GM23248 (cell line): ENCODE measurements at regions not wholly inside any gene's neighbourhood (a gene's known extent, or its start where the extent isn't known, plus 50 kb on each side); places are given as distances from the start of the nearest gene placed in this dataset.

ENCODE experiments used
- DNase-seq: peaks from one replicate; pipeline ENCODE4 v3.0.0-alpha.2; 2015
- H2AFZ ChIP-seq: fragments of 200-600 bp; sonication (generic); 2 replicates; pipeline ENCODE4 v1.6.1; 2016; ENCODE audit warnings: antibody characterized with exemption
- H3F3A ChIP-seq: fragments of 200-600 bp; sonication (generic); 2 replicates; pipeline ENCODE4 v1.6.1; 2016; ENCODE audit warnings: mild to moderate bottlenecking, antibody characterized with exemption, mixed run types; ENCODE audit not compliant: insufficient read depth
- H3K27ac ChIP-seq: fragments of 200-600 bp; sonication (generic); 2 replicates; pipeline ENCODE4 v1.5.1; 2016; ENCODE audit warnings: mild to moderate bottlenecking
- H3K27me3 ChIP-seq: fragments of 200-600 bp; sonication (generic); replicated peaks from 2 replicates; pipeline ENCODE4 v1.6.1; 2016; ENCODE audit warnings: mild to moderate bottlenecking; ENCODE audit not compliant: insufficient read depth
- H3K36me3 ChIP-seq: fragments of 200-600 bp; sonication (generic); 2 replicates; pipeline ENCODE4 v1.6.1; 2016; ENCODE audit warnings: low read depth, mild to moderate bottlenecking
- H3K4me1 ChIP-seq: fragments of 200-600 bp; sonication (generic); 2 replicates; pipeline ENCODE4 v1.6.1; 2016; ENCODE audit warnings: mild to moderate bottlenecking; ENCODE audit not compliant: insufficient read depth
- H3K4me2 ChIP-seq: fragments of 200-600 bp; sonication (generic); one replicate; pipeline ENCODE4 v1.6.1; 2016; ENCODE audit warnings: mild to moderate bottlenecking; ENCODE audit not compliant: unreplicated experiment
- H3K4me3 ChIP-seq: fragments of 200-600 bp; sonication (generic); 2 replicates; pipeline ENCODE4 v1.5.1; 2016; ENCODE audit warnings: mild to moderate bottlenecking
- H3K79me2 ChIP-seq: fragments of 200-600 bp; sonication (generic); 2 replicates; pipeline ENCODE4 v1.6.1; 2016; ENCODE audit warnings: mild to moderate bottlenecking; ENCODE audit not compliant: insufficient read depth
- H3K9ac ChIP-seq: fragments of 200-600 bp; sonication (generic); 2 replicates; pipeline ENCODE4 v1.6.1; 2016; ENCODE audit warnings: mild to moderate bottlenecking
- H3K9me2 ChIP-seq: fragments of 200-600 bp; sonication (generic); 2 replicates; pipeline ENCODE4 v1.6.1; 2016; ENCODE audit warnings: mixed run types, mild to moderate bottlenecking, moderate library complexity; ENCODE audit not compliant: insufficient read depth
- H3K9me3 ChIP-seq: fragments of 200-600 bp; sonication (generic); one replicate; pipeline ENCODE4 v1.6.1; 2017; ENCODE audit warnings: low read depth
- H4K20me1 ChIP-seq: fragments of 200-600 bp; sonication (generic); 2 replicates; pipeline ENCODE4 v1.6.0; 2016; ENCODE audit not compliant: insufficient read depth
- EZH2 ChIP-seq: fragments of 200-600 bp; sonication (generic); IDR thresholded peaks from 2 replicates; pipeline ENCODE4 v1.6.1; 2018; ENCODE audit warnings: antibody characterized with exemption, mild to moderate bottlenecking; ENCODE audit not compliant: insufficient read depth, poor library complexity, severe bottlenecking
- EZH2phosphoT487 ChIP-seq: fragments of 200-600 bp; sonication (generic); IDR thresholded peaks from 2 replicates; pipeline ENCODE4 v1.6.1; 2018; ENCODE audit warnings: antibody characterized with exemption, moderate library complexity, mild to moderate bottlenecking, low read depth; ENCODE audit not compliant: insufficient read depth
- WGBS, 2 experiments: methylation state at CpG; one replicate each; pipeline ENCODE4 v1.1.6; 2015 to 2017; ENCODE audit warnings: low lambda C conversion rate in 2 of 2, low coverage in 1 of 2; ENCODE audit errors: missing lambda C conversion rate in 2 of 2; 5-methylcytosine and 5-hydroxymethylcytosine counted together
- in situ Hi-C: fragments of 300-500 bp; cut with MboI; formaldehyde crosslinking; loops from 2 replicates; pipeline ENCODE4 v1.15.0; 2020

DNA sequence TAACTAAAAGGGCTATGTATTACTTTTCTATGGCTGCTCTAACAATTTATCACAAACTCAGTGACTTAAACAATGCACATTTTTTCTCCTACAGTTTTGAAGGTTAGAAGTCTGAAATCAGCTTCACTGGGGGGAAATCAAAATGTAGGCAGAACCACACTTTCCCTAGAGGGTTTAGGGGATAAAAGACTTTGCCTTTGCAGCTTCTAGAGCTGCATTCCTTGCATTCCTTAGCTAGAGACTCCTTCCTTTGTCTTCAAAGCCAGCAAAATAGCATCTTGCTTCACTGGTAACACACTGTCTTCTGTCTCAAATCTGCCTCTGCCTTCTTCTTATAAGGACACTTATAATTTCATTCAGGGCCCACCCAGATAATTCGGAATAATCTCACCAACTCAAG, 152.4 kb upstream of the SPIN4 start:
- DNase-seq = peak; percentile 52
- H3K9ac ChIP-seq = no peak overlapping the region
- no peaks in the 10 kb centered on the region for H3K9me3 ChIP-seq
- H3K4me3 ChIP-seq = no peak overlapping the region
- H3K9me2 ChIP-seq = no peaks in the 10 kb centered on the region
- no peak overlapping the region for H2AFZ ChIP-seq
- H3K4me2 ChIP-seq = peak overlapping the region; percentile 50
- 0 out of 2 replicates have a peak overlapping the region, but pooled peaks have one; percentile 6 for H3K27ac ChIP-seq
- H3K79me2 ChIP-seq = peaks cover 21% of the 10 kb centered on the region
- H3F3A ChIP-seq = no peaks in the 10 kb centered on the region
- no peaks in the 10 kb centered on the region for H3K27me3 ChIP-seq
- TF ChIP-seq EZH2phosphoT487 (no peak), EZH2 (no peak)
- no peaks in the 10 kb centered on the region for H3K36me3 ChIP-seq
- in situ Hi-C loops = no loop called here
- H4K20me1 ChIP-seq = no peaks in the 10 kb centered on the region
- peaks cover 21% of the 10 kb centered on the region for H3K4me1 ChIP-seq
- WGBS, 2 experiments = 0% methylated on average over 1 of the region's 1 CpG

DNA sequence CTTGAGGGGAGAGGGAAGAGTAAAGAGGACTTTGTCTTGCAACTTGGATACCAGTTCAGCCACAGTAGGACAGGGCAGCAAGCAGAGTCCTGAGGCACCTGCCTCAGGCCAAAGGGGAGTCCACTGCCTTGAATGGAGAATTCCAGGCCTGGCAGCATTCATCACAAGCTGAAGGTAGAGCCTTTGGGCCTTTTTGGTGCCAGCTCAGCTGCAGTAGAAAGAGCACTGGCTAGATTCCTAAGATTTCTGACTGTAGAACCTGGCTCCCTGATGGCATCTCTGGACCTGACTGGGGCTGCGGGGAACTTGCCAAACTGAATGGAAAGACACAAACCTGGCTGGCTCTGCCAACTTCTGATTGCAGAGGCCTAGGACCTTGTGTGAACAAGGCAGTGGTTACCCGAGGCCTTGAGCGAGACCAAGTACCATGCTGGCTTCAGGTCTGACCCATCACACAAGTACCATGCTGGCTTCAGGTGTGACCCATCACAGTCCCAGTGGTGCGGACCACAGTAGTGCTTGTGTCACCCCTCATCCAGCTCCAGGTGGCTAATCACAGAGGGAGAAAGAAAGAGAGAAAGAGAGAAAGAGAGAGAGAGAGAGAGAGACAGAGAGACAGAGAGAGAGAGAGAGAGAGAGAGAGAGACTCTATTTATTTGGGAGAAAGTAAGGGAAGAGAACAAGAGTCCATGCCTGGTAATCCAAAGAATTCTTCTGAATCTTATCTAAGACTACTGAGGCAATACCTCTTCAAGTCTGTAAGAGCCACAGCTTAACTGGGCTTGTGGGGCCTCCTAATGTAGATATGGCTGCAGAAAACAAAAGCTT, 137.6 kb upstream of the SPIN4 start:
- Histone ChIP-seq H3K27ac (no peak overlapping the region), H3K9me3 (no peaks in the 10 kb centered on the region), H3K9ac (no peak overlapping the region), H3K9me2 (no peaks in the 10 kb centered on the region), H3K4me3 (no peak overlapping the region), H2AFZ (no peak overlapping the region), H3F3A (no peaks in the 10 kb centered on the region), H3K79me2 (peaks cover 19% of the 10 kb centered on the region), H3K4me1 (no peaks in the 10 kb centered on the region), H3K27me3 (no peaks in the 10 kb centered on the region), H3K36me3 (no peaks in the 10 kb centered on the region), H4K20me1 (no peaks in the 10 kb centered on the region), H3K4me2 (no peak overlapping the region)
- no peak for DNase-seq
- in situ Hi-C loops = no loop called here
- 98 to 100% methylated on average over 3 to 4 of the region's 4 CpGs for WGBS, 2 experiments
- TF ChIP-seq EZH2phosphoT487 = no peak
- TF ChIP-seq EZH2 = no peak

DNA sequence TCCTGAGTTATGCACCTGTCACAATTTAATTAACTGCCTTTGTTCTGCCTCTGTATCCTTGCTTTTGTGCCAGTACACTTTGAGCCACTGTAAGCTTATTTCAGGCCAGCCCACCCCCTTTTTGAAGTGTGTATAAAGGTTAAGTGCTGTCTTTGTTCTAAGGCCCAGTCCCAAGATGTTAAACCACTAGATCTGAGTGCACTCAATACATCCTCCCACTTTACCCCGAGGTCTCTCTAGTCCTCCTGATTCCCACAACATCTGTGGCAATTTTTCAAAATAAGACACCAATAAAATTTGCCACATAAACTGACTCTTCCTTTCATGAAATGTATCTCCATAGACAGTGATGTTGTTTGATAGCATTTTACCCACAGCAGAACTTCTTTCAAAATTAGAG, 124.1 kb upstream of the SPIN4 start:
- H3K27ac ChIP-seq = no peak overlapping the region
- H3K4me2 ChIP-seq = no peak overlapping the region
- no peaks in the 10 kb centered on the region for H3F3A ChIP-seq
- no peak for TF ChIP-seq EZH2phosphoT487
- no peak for TF ChIP-seq EZH2
- 50 to 92% methylated on average over 1 of the region's 1 CpG for WGBS, 2 experiments
- H3K4me3 ChIP-seq = no peak overlapping the region
- no peaks in the 10 kb centered on the region for H3K9me3 ChIP-seq
- no peaks in the 10 kb centered on the region for H3K27me3 ChIP-seq
- no peak overlapping the region for H3K9ac ChIP-seq
- in situ Hi-C loops = no loop called here
- no peaks in the 10 kb centered on the region for H3K4me1 ChIP-seq
- no peaks in the 10 kb centered on the region for H4K20me1 ChIP-seq
- H3K9me2 ChIP-seq = no peaks in the 10 kb centered on the region
- no peak for DNase-seq
- H3K79me2 ChIP-seq = peaks cover 10% of the 10 kb centered on the region; the same call in 1 of the 2 replicates
- H2AFZ ChIP-seq = no peak overlapping the region
- H3K36me3 ChIP-seq = no peaks in the 10 kb centered on the region

DNA sequence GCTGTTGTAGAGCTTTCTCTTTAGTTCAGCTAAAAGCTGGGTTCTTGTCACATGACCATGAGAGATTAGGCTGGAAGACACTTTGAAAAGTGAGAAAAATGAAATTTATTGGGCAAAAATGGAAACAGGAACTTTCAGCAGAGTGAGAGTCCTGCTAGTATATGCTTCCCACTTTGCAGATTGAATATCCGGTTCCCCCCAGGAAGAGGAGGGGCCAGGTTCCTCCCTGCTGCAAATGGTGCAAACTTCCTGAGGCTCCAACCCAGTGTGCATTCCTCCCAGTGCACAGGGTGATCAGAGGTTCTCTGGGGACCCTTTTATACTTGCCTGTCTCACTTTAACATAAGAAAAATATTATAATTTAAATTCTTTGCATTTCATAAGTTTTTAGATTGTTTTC, 119.9 kb upstream of the SPIN4 start:
- no peaks in the 10 kb centered on the region for H3F3A ChIP-seq
- no peak for DNase-seq
- no peak overlapping the region for H2AFZ ChIP-seq
- H3K9me2 ChIP-seq = no peaks in the 10 kb centered on the region
- in situ Hi-C loops = no loop called here
- no peaks in the 10 kb centered on the region; the same call in 1 of the 2 replicates for H3K79me2 ChIP-seq
- no peak overlapping the region for H3K9ac ChIP-seq
- no peak overlapping the region for H3K4me3 ChIP-seq
- H3K27ac ChIP-seq = no peak overlapping the region
- no peaks in the 10 kb centered on the region for H3K36me3 ChIP-seq
- WGBS, 2 experiments = 83 to 100% methylated on average over 1 of the region's 1 CpG
- no peaks in the 10 kb centered on the region for H3K9me3 ChIP-seq
- H3K4me2 ChIP-seq = no peak overlapping the region
- no peaks in the 10 kb centered on the region for H4K20me1 ChIP-seq
- H3K27me3 ChIP-seq = no peaks in the 10 kb centered on the region
- no peaks in the 10 kb centered on the region for H3K4me1 ChIP-seq
- TF ChIP-seq EZH2phosphoT487 = no peak
- TF ChIP-seq EZH2 = no peak
